GM23338 (cell line): ENCODE measurements at regions not wholly inside any gene's neighbourhood (a gene's known extent, or its start where the extent isn't known, plus 50 kb on each side); places are given as distances from the start of the nearest gene placed in this dataset.

ENCODE experiments used
- ATAC-seq: fragments of 200-7000 bp; cut with Tn5 transposase; 3 replicates; pipeline ENCODE4 v1.9.1; 2020
- DNase-seq: peaks from one replicate; pipeline ENCODE4 v3.0.0-alpha.2; 2015; ENCODE audit warnings: low spot score
- H2AFZ ChIP-seq: fragments of 200-600 bp; sonication (generic); 2 replicates; pipeline ENCODE4 v1.8.0; 2016; ENCODE audit warnings: antibody characterized with exemption, mild to moderate bottlenecking, moderate library complexity
- H3F3A ChIP-seq: fragments of 200-600 bp; sonication (generic); replicated peaks from 2 replicates; pipeline ENCODE4 v1.8.0; 2017; ENCODE audit warnings: antibody characterized with exemption, mixed run types, low read depth
- H3K27ac ChIP-seq: fragments of 200-600 bp; sonication (generic); 2 replicates; pipeline ENCODE4 v1.6.1; 2016; ENCODE audit warnings: low read depth
- H3K27me3 ChIP-seq: fragments of 200-600 bp; sonication (generic); 2 replicates; pipeline ENCODE4 v1.8.0; 2016; ENCODE audit warnings: mild to moderate bottlenecking, mixed run types, moderate library complexity; ENCODE audit not compliant: insufficient read depth
- H3K36me3 ChIP-seq: fragments of 200-600 bp; sonication (generic); 2 replicates; pipeline ENCODE4 v1.8.0; 2016; ENCODE audit warnings: mild to moderate bottlenecking; ENCODE audit not compliant: insufficient read depth
- H3K4me1 ChIP-seq: fragments of 200-600 bp; sonication (generic); 2 replicates; pipeline ENCODE4 v1.8.0; 2016; ENCODE audit warnings: mild to moderate bottlenecking, moderate library complexity; ENCODE audit not compliant: insufficient read depth
- H3K4me2 ChIP-seq: fragments of 200-600 bp; sonication (generic); 2 replicates; pipeline ENCODE4 v1.7.1; 2017; ENCODE audit warnings: mixed run types
- H3K4me3 ChIP-seq: fragments of 200-600 bp; sonication (generic); 2 replicates; pipeline ENCODE4 v1.6.1; 2016; ENCODE audit warnings: mixed run types
- H3K79me2 ChIP-seq: fragments of 200-600 bp; sonication (generic); replicated peaks from 2 replicates; pipeline ENCODE4 v1.8.0; 2017; ENCODE audit warnings: mild to moderate bottlenecking; ENCODE audit not compliant: insufficient read depth
- H3K9me2 ChIP-seq: fragments of 200-600 bp; sonication (generic); 2 replicates; pipeline ENCODE4 v1.8.0; 2017; ENCODE audit not compliant: insufficient read depth
- H4K20me1 ChIP-seq: fragments of 200-600 bp; sonication (generic); replicated peaks from 2 replicates; pipeline ENCODE4 v1.8.0; 2017; ENCODE audit warnings: mild to moderate bottlenecking; ENCODE audit not compliant: insufficient read depth
- H3K27ac Mint-ChIP-seq: 2 replicates; pipeline ENCODE4 v1.8.0; 2020; ENCODE audit warnings: inconsistent platforms, mild to moderate bottlenecking, moderate library complexity, mixed read lengths
- H3K27me3 Mint-ChIP-seq: 3 replicates; pipeline ENCODE4 v1.8.0; 2022; ENCODE audit warnings: low read depth, mild to moderate bottlenecking, moderate library complexity, mixed read lengths, inconsistent platforms; ENCODE audit not compliant: insufficient read depth, poor library complexity
- H3K36me3 Mint-ChIP-seq: 3 replicates; pipeline ENCODE4 v1.8.0; 2021; ENCODE audit warnings: low read depth, mild to moderate bottlenecking, inconsistent platforms, moderate library complexity, mixed read lengths
- H3K4me1 Mint-ChIP-seq: 3 replicates; pipeline ENCODE4 v1.8.0; 2020; ENCODE audit warnings: mild to moderate bottlenecking, inconsistent platforms, mixed read lengths
- H3K4me3 Mint-ChIP-seq: 3 replicates; pipeline ENCODE4 v1.8.0; 2021; ENCODE audit warnings: moderate library complexity, mild to moderate bottlenecking, inconsistent platforms, mixed read lengths
- H3K9me3 Mint-ChIP-seq: 3 replicates; pipeline ENCODE4 v1.8.0; 2020; ENCODE audit warnings: moderate library complexity, mild to moderate bottlenecking, inconsistent platforms, mixed read lengths
- CREB1 ChIP-seq: fragments of 250-450 bp; sonication (Bioruptor Pico); IDR thresholded peaks from 2 replicates; pipeline ENCODE4 v1.5.0; 2020; ENCODE audit warnings: low read depth, mild to moderate bottlenecking, moderate library complexity
- EZH2 ChIP-seq: fragments of 200-600 bp; sonication (generic); IDR thresholded peaks from one replicate; pipeline ENCODE4 v1.8.0; 2017; ENCODE audit warnings: antibody characterized with exemption, mild to moderate bottlenecking, low read depth; ENCODE audit not compliant: unreplicated experiment
- NANOG ChIP-seq: IDR thresholded peaks from 2 replicates; pipeline ENCODE4 v1.6.1; 2016; ENCODE audit warnings: antibody characterized with exemption, borderline replicate concordance
- POLR2AphosphoS5 ChIP-seq: IDR thresholded peaks from 2 replicates; pipeline ENCODE4 v1.6.1; 2016; ENCODE audit warnings: antibody characterized with exemption, low read depth
- REST ChIP-seq: IDR thresholded peaks from one replicate; pipeline ENCODE4 v1.6.1; 2018; ENCODE audit warnings: antibody characterized with exemption; ENCODE audit not compliant: unreplicated experiment
- ZNF114 ChIP-seq: fragments of 250-450 bp; sonication (Bioruptor Pico); IDR thresholded peaks from 2 replicates; pipeline ENCODE4 v1.5.0; 2020; ENCODE audit warnings: mild to moderate bottlenecking, moderate library complexity
- ZNF331 ChIP-seq: fragments of 250-450 bp; sonication (Bioruptor Pico); IDR thresholded peaks from 2 replicates; pipeline ENCODE4 v1.5.0; 2020; ENCODE audit warnings: low read depth, mild to moderate bottlenecking, moderate library complexity
- TF ChIP-seq, protein P1 (sequence below), 2 experiments: fragments of 200-600 bp in 1 of 2; sonication (generic) in 1 of 2; conservative IDR thresholded peaks; 2 replicates each; pipeline versions ENCODE4 v1.5.1 to v1.6.1; 2016 to 2017; ENCODE audit warnings: antibody characterized with exemption in 2 of 2, low read depth in 2 of 2, mild to moderate bottlenecking in 2 of 2, moderate library complexity in 1 of 2

DNA sequence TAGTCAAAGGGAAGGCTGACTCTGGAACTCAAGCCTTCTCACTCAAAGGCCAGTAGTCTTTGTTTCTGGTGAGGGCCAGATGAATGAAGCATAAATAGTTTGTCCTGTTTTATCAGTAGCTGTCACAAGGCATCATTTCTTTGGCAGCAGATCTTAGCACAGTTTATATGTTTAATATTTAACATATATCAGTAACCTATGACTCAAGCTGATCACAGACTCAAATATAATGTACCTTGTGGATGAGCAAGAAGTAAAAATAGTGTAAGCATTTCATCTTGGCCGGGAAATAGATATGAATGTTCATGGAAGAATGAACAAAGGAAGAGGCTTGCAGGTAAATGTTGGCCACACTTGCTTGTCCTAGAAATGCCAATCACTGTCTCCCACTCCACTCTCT, 158.3 kb upstream of the BMP4 start (continued):
- TF ChIP-seq REST = no peak
- TF ChIP-seq NANOG = no peak
- no peak for TF ChIP-seq CREB1 (CRISPR knock-in tag)

GRCh38 chr14:54116198-54116885, 159.7 kb upstream of the BMP4 start:
- H2AFZ ChIP-seq = no peak overlapping the region
- H3K4me1 Mint-ChIP-seq = no peaks in the 10 kb centered on the region

More at GRCh38 chr14:54116198-54116885, 159.7 kb upstream of the BMP4 start:
- H3K4me1 ChIP-seq = no peaks in the 10 kb centered on the region
- H3K27me3 ChIP-seq = no peaks in the 10 kb centered on the region
- no peak overlapping the region for H3K27ac Mint-ChIP-seq
- no peaks in the 10 kb centered on the region for H3K36me3 ChIP-seq
- H3K27me3 Mint-ChIP-seq = peaks cover 4% of the 10 kb centered on the region
- no peak overlapping the region for H3K4me3 ChIP-seq
- no peaks in the 10 kb centered on the region for H3K79me2 ChIP-seq
- H3K4me2 ChIP-seq = no peak overlapping the region
- no peaks in the 10 kb centered on the region for H3K9me3 Mint-ChIP-seq
- TF ChIP-seq ZNF331 (CRISPR knock-in tag) (no peak), REST (no peak), POLR2AphosphoS5 (no peak), EZH2 (no peak), ZNF114 (no peak)
- TF ChIP-seq, protein P1, sequence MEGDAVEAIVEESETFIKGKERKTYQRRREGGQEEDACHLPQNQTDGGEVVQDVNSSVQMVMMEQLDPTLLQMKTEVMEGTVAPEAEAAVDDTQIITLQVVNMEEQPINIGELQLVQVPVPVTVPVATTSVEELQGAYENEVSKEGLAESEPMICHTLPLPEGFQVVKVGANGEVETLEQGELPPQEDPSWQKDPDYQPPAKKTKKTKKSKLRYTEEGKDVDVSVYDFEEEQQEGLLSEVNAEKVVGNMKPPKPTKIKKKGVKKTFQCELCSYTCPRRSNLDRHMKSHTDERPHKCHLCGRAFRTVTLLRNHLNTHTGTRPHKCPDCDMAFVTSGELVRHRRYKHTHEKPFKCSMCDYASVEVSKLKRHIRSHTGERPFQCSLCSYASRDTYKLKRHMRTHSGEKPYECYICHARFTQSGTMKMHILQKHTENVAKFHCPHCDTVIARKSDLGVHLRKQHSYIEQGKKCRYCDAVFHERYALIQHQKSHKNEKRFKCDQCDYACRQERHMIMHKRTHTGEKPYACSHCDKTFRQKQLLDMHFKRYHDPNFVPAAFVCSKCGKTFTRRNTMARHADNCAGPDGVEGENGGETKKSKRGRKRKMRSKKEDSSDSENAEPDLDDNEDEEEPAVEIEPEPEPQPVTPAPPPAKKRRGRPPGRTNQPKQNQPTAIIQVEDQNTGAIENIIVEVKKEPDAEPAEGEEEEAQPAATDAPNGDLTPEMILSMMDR (conservative IDR thresholded peaks at IDR 0.05; ENCODE audit: low read depth in 2 of 2) = no peak
- no peak overlapping the region for H3K4me3 Mint-ChIP-seq
- ATAC-seq (no peak), DNase-seq (no peak)
- H3K36me3 Mint-ChIP-seq = no peaks in the 10 kb centered on the region
- no peak overlapping the region for H3K27ac ChIP-seq
- no peaks in the 10 kb centered on the region for H4K20me1 ChIP-seq
- H3K9me2 ChIP-seq = no peaks in the 10 kb centered on the region
- no peaks in the 10 kb centered on the region for H3F3A ChIP-seq
